ENCODE measurements at regions not wholly inside any gene's neighbourhood (a gene's known extent, or its start where the extent isn't known, plus 50 kb on each side); places are given as distances from the start of the nearest gene placed in this dataset.

DNA sequence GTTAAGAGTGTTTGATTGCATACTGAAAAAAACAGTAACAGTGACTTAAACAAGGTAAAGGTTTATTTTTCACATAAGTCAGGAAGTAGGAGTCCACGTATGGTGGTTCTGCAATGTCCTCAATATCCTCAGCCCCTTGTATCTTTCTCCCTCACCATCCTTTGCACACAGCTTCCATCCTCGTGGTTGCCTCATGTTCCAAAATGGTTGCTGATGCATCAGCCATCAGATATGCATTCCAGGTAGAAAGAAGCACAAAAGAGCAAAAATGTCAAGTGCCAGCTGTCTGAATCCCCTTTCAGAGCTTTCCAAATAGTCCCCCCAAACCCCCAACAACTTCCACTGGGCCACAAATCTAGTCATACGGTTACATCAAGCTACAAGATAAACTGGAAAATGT, 138.1 kb downstream of the SYF2 start:
- no peak for DNase-seq
- H3K36me3 ChIP-seq (replicated peaks) = no peaks in the 10 kb centered on the region
- H3K27me3 ChIP-seq (replicated peaks) = no peaks in the 10 kb centered on the region
- no peak overlapping the region for H3K4me3 ChIP-seq (ENCODE audit: low read depth, low read length)
- in situ Hi-C loops (cut with HindIII; ENCODE audit: low pct_ligation_motif_present, low sequenced_read_pairs) = no loop called here
- TF ChIP-seq, protein P1, sequence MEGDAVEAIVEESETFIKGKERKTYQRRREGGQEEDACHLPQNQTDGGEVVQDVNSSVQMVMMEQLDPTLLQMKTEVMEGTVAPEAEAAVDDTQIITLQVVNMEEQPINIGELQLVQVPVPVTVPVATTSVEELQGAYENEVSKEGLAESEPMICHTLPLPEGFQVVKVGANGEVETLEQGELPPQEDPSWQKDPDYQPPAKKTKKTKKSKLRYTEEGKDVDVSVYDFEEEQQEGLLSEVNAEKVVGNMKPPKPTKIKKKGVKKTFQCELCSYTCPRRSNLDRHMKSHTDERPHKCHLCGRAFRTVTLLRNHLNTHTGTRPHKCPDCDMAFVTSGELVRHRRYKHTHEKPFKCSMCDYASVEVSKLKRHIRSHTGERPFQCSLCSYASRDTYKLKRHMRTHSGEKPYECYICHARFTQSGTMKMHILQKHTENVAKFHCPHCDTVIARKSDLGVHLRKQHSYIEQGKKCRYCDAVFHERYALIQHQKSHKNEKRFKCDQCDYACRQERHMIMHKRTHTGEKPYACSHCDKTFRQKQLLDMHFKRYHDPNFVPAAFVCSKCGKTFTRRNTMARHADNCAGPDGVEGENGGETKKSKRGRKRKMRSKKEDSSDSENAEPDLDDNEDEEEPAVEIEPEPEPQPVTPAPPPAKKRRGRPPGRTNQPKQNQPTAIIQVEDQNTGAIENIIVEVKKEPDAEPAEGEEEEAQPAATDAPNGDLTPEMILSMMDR (IDR thresholded peaks at IDR 0.05; ENCODE audit: low read depth, low read length, missing control alignments) = no peak
- no peak overlapping the region for H3K27ac ChIP-seq

GRCh38 chr1:25091658-25092057, 140.6 kb downstream of the SYF2 start:
- no peak for DNase-seq
- no peaks in the 10 kb centered on the region for H3K27me3 ChIP-seq (replicated peaks)
- TF ChIP-seq, protein P1 (IDR thresholded peaks at IDR 0.05; ENCODE audit: low read depth, low read length, missing control alignments) = no peak
- no peak overlapping the region for H3K27ac ChIP-seq
- H3K4me3 ChIP-seq (ENCODE audit: low read depth, low read length) = no peak overlapping the region
- H3K36me3 ChIP-seq (replicated peaks) = no peaks in the 10 kb centered on the region
- in situ Hi-C loops (cut with HindIII; ENCODE audit: low pct_ligation_motif_present, low sequenced_read_pairs) = no loop called here

- Histone ChIP-seq H3K36me3 (replicated peaks) (no peaks in the 10 kb centered on the region), H3K27me3 (replicated peaks) (no peaks in the 10 kb centered on the region), H3K27ac (no peak overlapping the region), H3K4me3 (ENCODE audit: low read depth, low read length) (no peak overlapping the region)
- peak; percentile 12 for DNase-seq
- TF ChIP-seq, protein P1 (IDR thresholded peaks at IDR 0.05; ENCODE audit: low read depth, low read length, missing control alignments) = no peak
- in situ Hi-C loops (cut with HindIII; ENCODE audit: low pct_ligation_motif_present, low sequenced_read_pairs) = no loop called here
Observed at GRCh38 chr1:25090707-25091422, 141.4 kb downstream of the SYF2 start.

GRCh38 chr1:25089772-25090171, 142.5 kb downstream of the SYF2 start:
- H3K27me3 ChIP-seq (replicated peaks) = no peaks in the 10 kb centered on the region
- no peak overlapping the region for H3K27ac ChIP-seq
- TF ChIP-seq, protein P1 (IDR thresholded peaks at IDR 0.05; ENCODE audit: low read depth, low read length, missing control alignments) = no peak
- no peaks in the 10 kb centered on the region for H3K36me3 ChIP-seq (replicated peaks)
- no peak overlapping the region for H3K4me3 ChIP-seq (ENCODE audit: low read depth, low read length)
- no peak for DNase-seq
- in situ Hi-C loops (cut with HindIII; ENCODE audit: low pct_ligation_motif_present, low sequenced_read_pairs) = no loop called here

DNA sequence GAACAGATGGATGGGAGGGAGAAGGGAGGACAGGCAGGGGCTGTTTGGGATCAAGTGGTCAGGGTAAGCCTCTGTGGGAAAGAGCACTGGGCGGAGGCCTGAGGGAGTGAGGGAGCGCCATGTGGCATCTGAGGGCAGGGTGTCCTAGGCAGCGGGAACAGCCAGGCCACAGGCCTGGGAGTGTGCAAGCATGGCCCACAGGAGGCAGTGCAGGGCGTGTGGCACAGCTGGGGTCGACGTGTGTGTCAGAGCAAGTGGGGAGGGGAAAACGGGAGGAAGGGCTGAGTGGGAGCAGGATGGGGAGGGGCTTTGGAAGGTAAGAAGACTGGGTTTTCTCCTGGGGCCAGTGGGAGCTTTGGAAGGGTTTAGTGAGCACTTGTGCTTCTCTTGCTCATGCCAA, 143.4 kb downstream of the SYF2 start:
- in situ Hi-C loops (cut with HindIII; ENCODE audit: low pct_ligation_motif_present, low sequenced_read_pairs) = no loop called here

More for the DNA sequence above, 143.4 kb downstream of the SYF2 start:
- H3K36me3 ChIP-seq (replicated peaks) = no peaks in the 10 kb centered on the region
- no peak overlapping the region for H3K27ac ChIP-seq
- H3K4me3 ChIP-seq (ENCODE audit: low read depth, low read length) = no peak overlapping the region
- no peak for DNase-seq
- no peaks in the 10 kb centered on the region for H3K27me3 ChIP-seq (replicated peaks)
- TF ChIP-seq, protein P1 (IDR thresholded peaks at IDR 0.05; ENCODE audit: low read depth, low read length, missing control alignments) = no peak
